Vagina (tissue), 2 donors: ENCODE measurements at regions not wholly inside any gene's neighbourhood (a gene's known extent, or its start where the extent isn't known, plus 50 kb on each side); places are given as distances from the start of the nearest gene placed in this dataset.

Source experiments
- POLR2AphosphoS5 ChIP-seq, 2 donors: sonication (generic); formaldehyde crosslinking; IDR thresholded peaks; one replicate each; pipeline ENCODE4 v1.9.0; 2017; ENCODE audit warnings: antibody characterized with exemption in 2 of 2, mild to moderate bottlenecking in 2 of 2, low read depth in 1 of 2; ENCODE audit not compliant: insufficient read depth in 1 of 2
- TF ChIP-seq, protein P1 (sequence below), 3 experiments: fragments of 450-650 bp in 2 of 3; fragments of 200-600 bp in 1 of 3; sonication (generic) in 1 of 3; IDR thresholded peaks; one replicate each; pipeline ENCODE4 v1.5.1; 2017 to 2019; ENCODE audit warnings: antibody characterized with exemption in 3 of 3, mild to moderate bottlenecking in 2 of 3, moderate library complexity in 2 of 3

DNA sequence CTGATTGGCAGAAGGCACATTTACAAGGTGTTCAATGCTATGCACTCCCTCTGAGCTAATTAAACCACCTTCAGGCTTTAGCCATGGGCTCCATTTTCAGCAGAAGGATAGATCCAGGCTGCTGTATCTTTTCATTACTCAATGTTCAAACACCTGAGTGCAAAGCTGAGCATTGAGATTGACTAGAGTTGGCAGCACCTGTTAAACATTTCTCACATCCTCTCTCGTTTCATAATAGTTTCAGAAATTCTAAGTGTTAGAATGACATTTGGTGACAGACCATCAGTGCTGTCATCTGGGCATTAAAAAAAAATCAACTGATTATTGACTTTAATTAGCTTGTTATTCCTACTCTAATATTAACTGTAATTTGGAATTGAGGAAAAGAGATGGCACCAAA is 187.1 kb upstream of the SEMA3E start:
- TF ChIP-seq, protein P1, sequence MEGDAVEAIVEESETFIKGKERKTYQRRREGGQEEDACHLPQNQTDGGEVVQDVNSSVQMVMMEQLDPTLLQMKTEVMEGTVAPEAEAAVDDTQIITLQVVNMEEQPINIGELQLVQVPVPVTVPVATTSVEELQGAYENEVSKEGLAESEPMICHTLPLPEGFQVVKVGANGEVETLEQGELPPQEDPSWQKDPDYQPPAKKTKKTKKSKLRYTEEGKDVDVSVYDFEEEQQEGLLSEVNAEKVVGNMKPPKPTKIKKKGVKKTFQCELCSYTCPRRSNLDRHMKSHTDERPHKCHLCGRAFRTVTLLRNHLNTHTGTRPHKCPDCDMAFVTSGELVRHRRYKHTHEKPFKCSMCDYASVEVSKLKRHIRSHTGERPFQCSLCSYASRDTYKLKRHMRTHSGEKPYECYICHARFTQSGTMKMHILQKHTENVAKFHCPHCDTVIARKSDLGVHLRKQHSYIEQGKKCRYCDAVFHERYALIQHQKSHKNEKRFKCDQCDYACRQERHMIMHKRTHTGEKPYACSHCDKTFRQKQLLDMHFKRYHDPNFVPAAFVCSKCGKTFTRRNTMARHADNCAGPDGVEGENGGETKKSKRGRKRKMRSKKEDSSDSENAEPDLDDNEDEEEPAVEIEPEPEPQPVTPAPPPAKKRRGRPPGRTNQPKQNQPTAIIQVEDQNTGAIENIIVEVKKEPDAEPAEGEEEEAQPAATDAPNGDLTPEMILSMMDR (IDR thresholded peaks at IDR 0.05): no peak
- no peak for TF ChIP-seq POLR2AphosphoS5 (IDR thresholded peaks at IDR 0.05; ENCODE audit: insufficient read depth in 1 of 2, low read depth in 1 of 2)
